Neutrophil (primary cell): ENCODE measurements at regions not wholly inside any gene's neighbourhood (a gene's known extent, or its start where the extent isn't known, plus 50 kb on each side); places are given as distances from the start of the nearest gene placed in this dataset.

Experiments used
- H3K27ac ChIP-seq: fragments of 200-600 bp; sonication (generic); 2 replicates; pipeline ENCODE4 v1.5.1; 2016; ENCODE audit warnings: mild to moderate bottlenecking, moderate library complexity
- H3K27me3 ChIP-seq: fragments of 200-600 bp; sonication (generic); 2 replicates; pipeline ENCODE4 v1.6.0; 2016; ENCODE audit warnings: mild to moderate bottlenecking
- H3K36me3 ChIP-seq: fragments of 200-600 bp; sonication (generic); 2 replicates; pipeline ENCODE4 v1.5.1; 2017
- H3K4me1 ChIP-seq, 2 experiments: fragments of 200-600 bp in 1 of 2; sonication (generic) in 1 of 2; 1 replicate in 1 of 2; 2 replicates in 1 of 2; pipeline versions ENCODE4 v1.5.1 to v1.6.1; 2013 to 2016; ENCODE audit warnings: low read depth in 1 of 2, low read length in 1 of 2, mild to moderate bottlenecking in 1 of 2, moderate library complexity in 1 of 2; ENCODE audit not compliant: control insufficient read depth in 1 of 2, insufficient read depth in 1 of 2
- H3K4me3 ChIP-seq, 2 experiments: fragments of 200-600 bp in 1 of 2; sonication (generic) in 1 of 2; 1 replicate in 1 of 2; 2 replicates in 1 of 2; pipeline ENCODE4 v1.5.1; 2013 to 2016; ENCODE audit warnings: low read depth in 1 of 2, low read length in 1 of 2, mild to moderate bottlenecking in 1 of 2, moderate library complexity in 1 of 2
- H3K9me3 ChIP-seq: fragments of 200-600 bp; sonication (generic); 2 replicates; pipeline ENCODE4 v1.5.1; 2016
- CTCF ChIP-seq: fragments of 200-600 bp; sonication (generic); IDR thresholded peaks from 2 replicates; pipeline ENCODE4 v1.5.1; 2016; ENCODE audit warnings: antibody characterized with exemption

GRCh38 chr12:91785655-91786498, 359.8 kb downstream of the BTG1 start:
- TF ChIP-seq CTCF, result no peak
- Histone ChIP-seq H3K27me3 (no peaks in the 10 kb centered on the region), H3K9me3 (no peaks in the 10 kb centered on the region), H3K4me1 (no peaks in the 10 kb centered on the region), H3K27ac (no peak overlapping the region), H3K4me3 (no peak overlapping the region), H3K36me3 (no peaks in the 10 kb centered on the region)

GRCh38 chr12:91781114-91781513, 364.5 kb downstream of the BTG1 start:
- H3K36me3 ChIP-seq, result no peaks in the 10 kb centered on the region
- H3K27me3 ChIP-seq, result no peaks in the 10 kb centered on the region
- no peaks in the 10 kb centered on the region for H3K4me1 ChIP-seq
- no peak overlapping the region for H3K27ac ChIP-seq
- no peak for TF ChIP-seq CTCF
- H3K9me3 ChIP-seq, result no peaks in the 10 kb centered on the region
- H3K4me3 ChIP-seq, result no peak overlapping the region

GRCh38 chr12:91778938-91779400, 366.7 kb downstream of the BTG1 start:
- Histone ChIP-seq H3K27me3 (no peaks in the 10 kb centered on the region), H3K4me1 (no peaks in the 10 kb centered on the region), H3K27ac (no peak overlapping the region), H3K9me3 (no peaks in the 10 kb centered on the region), H3K36me3 (no peaks in the 10 kb centered on the region), H3K4me3 (no peak overlapping the region)
- no peak for TF ChIP-seq CTCF

GRCh38 chr12:91778091-91778832, 367.4 kb downstream of the BTG1 start:
- Histone ChIP-seq H3K9me3 (no peaks in the 10 kb centered on the region), H3K27me3 (no peaks in the 10 kb centered on the region), H3K36me3 (no peaks in the 10 kb centered on the region), H3K4me1 (no peaks in the 10 kb centered on the region), H3K27ac (no peak overlapping the region), H3K4me3 (no peak overlapping the region)
- TF ChIP-seq CTCF, result no peak

- H3K9me3 ChIP-seq, result no peaks in the 10 kb centered on the region
- H3K4me3 ChIP-seq, result no peak overlapping the region
- H3K27ac ChIP-seq, result no peak overlapping the region
- no peaks in the 10 kb centered on the region for H3K4me1 ChIP-seq
- no peak for TF ChIP-seq CTCF
- H3K36me3 ChIP-seq, result no peaks in the 10 kb centered on the region
- H3K27me3 ChIP-seq, result no peaks in the 10 kb centered on the region
Measured at GRCh38 chr12:91777268-91777992, 368.2 kb downstream of the BTG1 start.
